Erythroblast (primary cell): ENCODE measurements at regions not wholly inside any gene's neighbourhood (a gene's known extent, or its start where the extent isn't known, plus 50 kb on each side); places are given as distances from the start of the nearest gene placed in this dataset.

Experiments used
- GATA1 ChIP-seq: IDR thresholded peaks from 2 replicates; pipeline ENCODE4 v1.6.1; 2011; ENCODE audit warnings: low read depth, mild to moderate bottlenecking, control low read depth, low read length, moderate library complexity
- POLR2A ChIP-seq: IDR thresholded peaks from 2 replicates; pipeline ENCODE4 v1.6.1; 2011; ENCODE audit warnings: mild to moderate bottlenecking, low read length

- TF ChIP-seq POLR2A, result no peak
- no peak for TF ChIP-seq GATA1
Measured at GRCh38 chr6:134686071-134686470, 263.8 kb downstream of the ALDH8A1 start.
